GM12873 (cell line): ENCODE measurements at regions not wholly inside any gene's neighbourhood (a gene's known extent, or its start where the extent isn't known, plus 50 kb on each side); places are given as distances from the start of the nearest gene placed in this dataset.

ENCODE experiments used
- TF ChIP-seq, protein P1 (sequence below): IDR thresholded peaks from 2 replicates; pipeline ENCODE4 v1.5.1; 2012; ENCODE audit warnings: low read depth, mild to moderate bottlenecking, moderate library complexity, low read length, control low read depth; ENCODE audit not compliant: insufficient read depth; ENCODE audit errors: missing control alignments

DNA sequence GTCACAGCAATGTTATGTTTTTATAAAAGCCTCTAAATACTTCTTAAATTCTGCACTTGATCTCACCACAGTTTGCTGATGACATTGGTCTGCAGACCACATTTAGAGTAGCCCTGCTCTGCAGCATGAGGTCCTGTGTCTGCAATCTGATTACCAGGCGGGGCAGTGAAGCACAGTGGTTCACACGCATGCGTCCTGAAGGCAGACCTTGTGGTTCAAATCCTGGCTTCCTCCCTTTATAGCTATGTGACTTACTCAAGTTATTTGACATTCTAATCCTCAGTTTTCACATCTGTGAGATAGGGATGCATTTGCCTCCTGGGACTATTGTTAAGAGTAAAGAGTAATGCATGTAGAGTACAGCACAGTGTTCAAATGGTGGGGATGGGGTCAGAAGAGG, 50.3 kb downstream of the BMAL2 start:
- TF ChIP-seq, protein P1, sequence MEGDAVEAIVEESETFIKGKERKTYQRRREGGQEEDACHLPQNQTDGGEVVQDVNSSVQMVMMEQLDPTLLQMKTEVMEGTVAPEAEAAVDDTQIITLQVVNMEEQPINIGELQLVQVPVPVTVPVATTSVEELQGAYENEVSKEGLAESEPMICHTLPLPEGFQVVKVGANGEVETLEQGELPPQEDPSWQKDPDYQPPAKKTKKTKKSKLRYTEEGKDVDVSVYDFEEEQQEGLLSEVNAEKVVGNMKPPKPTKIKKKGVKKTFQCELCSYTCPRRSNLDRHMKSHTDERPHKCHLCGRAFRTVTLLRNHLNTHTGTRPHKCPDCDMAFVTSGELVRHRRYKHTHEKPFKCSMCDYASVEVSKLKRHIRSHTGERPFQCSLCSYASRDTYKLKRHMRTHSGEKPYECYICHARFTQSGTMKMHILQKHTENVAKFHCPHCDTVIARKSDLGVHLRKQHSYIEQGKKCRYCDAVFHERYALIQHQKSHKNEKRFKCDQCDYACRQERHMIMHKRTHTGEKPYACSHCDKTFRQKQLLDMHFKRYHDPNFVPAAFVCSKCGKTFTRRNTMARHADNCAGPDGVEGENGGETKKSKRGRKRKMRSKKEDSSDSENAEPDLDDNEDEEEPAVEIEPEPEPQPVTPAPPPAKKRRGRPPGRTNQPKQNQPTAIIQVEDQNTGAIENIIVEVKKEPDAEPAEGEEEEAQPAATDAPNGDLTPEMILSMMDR, result no peak

DNA sequence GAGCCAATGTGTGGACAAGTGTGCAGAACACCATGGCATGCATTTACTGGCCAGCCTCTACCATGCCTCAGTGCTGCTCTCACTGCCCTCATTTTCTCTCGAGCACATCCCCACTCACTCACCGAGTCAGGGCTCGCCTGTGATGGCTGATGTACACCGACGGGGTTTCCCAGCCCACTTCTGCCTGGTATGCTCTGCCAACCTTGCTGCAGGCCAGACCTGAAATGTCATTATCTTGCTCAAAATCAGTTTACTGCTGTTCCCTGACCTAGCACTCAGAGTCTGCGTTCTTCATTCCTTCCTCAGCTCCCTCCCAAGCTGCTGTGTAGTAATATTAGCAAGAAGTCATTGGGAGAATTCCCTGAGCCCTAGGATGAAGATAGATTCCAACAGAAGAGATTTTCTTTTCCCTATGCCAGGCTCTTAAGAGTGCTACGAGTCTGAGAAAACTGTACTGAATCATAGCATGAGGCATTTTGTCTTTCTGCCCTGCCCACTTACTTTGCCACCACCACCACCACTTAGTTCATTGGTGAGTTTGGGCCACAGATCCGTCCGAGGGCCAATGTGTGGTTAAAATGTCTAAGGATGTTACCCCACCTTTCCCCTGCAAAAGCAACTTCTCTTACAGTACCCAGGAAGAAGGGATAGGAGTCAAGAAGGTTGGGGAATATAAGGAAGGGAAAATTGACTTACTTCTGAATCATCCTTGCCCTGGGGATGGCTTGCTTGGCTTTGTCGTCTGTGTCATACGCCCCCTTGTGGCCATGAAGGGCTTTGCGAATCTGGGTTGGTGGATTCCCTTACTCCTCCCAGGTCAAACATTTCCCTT, 51.0 kb downstream of the BMAL2 start:
- TF ChIP-seq, protein P1, result peak; percentile 96

DNA sequence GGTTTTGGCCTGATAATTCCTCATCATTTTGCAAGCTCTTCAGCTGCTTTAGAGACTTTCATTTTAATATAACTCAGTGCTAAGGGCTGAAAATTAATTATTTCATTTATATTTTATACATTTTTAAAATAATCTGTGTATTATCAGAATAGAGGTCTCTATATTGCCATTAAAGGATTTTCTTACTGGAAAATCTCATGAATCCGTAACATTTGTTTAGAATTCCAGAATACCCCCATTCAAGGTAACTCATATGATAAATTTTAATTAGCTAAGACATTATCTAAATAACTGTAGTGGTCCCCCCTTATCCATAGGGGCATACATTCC, 51.6 kb downstream of the BMAL2 start:
- TF ChIP-seq, protein P1, result no peak

DNA sequence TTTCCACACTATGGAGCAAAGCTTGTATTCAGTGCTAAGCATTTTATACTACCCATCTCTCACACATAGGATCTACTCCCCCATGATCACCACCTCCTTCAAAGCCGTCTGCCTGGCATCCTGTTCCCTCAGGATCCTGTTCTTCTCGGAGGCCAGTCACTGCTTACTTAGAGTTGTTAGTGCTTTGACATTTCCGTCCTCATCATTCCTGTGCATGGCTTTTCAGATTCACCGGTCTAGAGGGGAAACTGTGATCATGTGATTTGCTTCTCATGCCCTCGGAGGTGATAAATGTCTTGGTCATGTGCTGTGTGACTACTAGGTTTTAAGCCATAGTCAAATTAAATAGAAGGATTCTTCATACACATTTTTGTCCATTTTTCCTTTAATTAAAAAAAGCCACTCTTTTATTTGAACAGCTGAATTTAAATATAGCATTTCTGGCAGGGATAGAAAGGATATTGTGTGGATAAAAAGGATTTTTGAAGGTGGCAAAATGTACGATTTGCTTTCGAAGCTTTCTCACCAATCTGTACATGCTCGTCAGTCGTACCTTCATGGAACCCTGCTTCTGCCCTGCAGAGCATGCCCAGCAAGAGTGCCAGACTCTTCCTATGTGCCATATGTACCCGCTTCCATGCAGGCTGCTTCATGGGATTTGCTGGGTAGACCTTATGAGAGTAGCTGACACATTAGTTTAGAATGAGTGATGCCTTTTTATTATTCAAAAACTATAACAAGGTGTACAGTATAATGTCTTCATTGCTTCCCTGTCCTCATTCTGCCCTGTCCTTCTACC, 53.3 kb downstream of the BMAL2 start:
- TF ChIP-seq, protein P1, result no peak

DNA sequence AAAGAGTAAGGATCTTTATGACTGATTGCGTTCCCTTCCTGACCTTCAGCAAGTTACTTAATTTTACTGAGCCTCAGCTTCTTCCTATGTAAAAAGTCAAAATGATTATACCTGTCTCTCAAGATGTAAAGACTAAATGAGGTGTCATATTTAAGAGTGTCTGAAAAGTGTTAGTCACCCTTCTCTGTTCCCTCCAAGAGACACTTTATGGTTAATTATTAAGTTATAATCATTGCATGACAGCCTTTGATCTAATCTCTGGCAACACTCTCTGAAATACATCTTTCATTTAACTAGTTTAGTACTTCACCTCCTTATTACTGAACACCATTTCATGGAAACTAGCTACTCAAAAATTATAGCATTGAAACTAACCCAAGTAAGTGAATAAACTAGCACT, 54.8 kb downstream of the BMAL2 start:
- TF ChIP-seq, protein P1, result no peak

DNA sequence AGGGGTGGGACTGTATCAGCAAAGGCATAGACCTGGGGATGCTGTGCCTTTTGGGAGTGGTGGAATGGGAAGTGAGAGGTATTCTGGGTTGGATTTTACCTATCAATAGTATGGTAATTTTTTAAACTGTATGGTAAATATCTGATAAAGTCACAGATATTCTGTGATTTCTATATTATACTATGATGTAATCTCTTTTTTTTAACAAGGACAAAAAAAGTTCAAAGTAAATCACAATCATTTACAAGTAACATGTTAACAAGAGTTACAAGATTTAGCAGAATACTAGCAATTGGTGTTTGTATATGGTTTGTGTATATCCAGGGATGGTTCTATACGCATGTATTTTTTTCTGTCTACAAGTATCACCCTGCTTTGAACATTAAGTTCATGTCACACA, 56.0 kb downstream of the BMAL2 start:
- TF ChIP-seq, protein P1, result no peak

DNA sequence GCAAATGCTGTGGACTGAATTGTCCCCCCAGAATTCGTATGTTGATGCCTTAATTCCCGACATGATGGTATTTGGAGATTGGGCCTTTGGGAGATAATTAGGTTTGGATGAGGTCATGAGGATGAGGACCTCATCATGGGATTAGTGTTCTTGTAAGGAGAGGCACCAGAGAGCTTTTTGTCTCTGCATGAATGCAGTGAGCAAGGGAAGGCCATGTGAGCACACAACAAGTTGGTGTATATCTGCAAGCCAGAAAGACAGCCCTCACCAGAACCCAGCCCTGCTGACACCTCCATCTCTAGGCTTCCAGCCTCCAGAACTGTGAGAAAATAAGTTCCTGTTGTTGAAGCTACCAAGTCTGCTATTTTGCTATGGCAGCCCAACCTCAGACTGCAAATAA, 51.9 kb upstream of the SMCO2 start:
- TF ChIP-seq, protein P1, result no peak
